IMR-90 (cell line): ENCODE measurements at regions not wholly inside any gene's neighbourhood (a gene's known extent, or its start where the extent isn't known, plus 50 kb on each side); places are given as distances from the start of the nearest gene placed in this dataset.

Source experiments
- ATAC-seq: fragments of 200-7000 bp; cut with Tn5 transposase; 2 replicates; pipeline ENCODE4 v1.9.1; 2020; ENCODE audit warnings: low read depth, mild to moderate bottlenecking, moderate library complexity
- BruUV-seq: library from RNA; stranded (reverse); fragments of 400-500 nt; replicated peaks from 2 replicates; lab custom pipeline; 2021; lab: Mats Ljungman, UMichigan
- CTCF ChIA-PET: fragments of 300-600 bp; formaldehyde crosslinking; extraction: SDS; loops from one replicate; lab custom pipeline; 2021; ENCODE audit warnings: antibody characterized with exemption; lab: Yijun Ruan, JAX
- POLR2A ChIA-PET: fragments of 300-600 bp; sonication (Branson Sonifier 250); formaldehyde crosslinking; loops from one replicate; lab custom pipeline; 2022; ENCODE audit warnings: antibody characterized with exemption; ENCODE audit not compliant: unreplicated experiment; lab: Charles Lee
- DNase-seq: peaks from one replicate; pipeline ENCODE4 v3.0.0; 2013
- H2AFZ ChIP-seq: replicated peaks from 2 replicates; pipeline ENCODE3; 2013; ENCODE audit warnings: low read length, mild to moderate bottlenecking; ENCODE audit not compliant: poor library complexity
- H2AK5ac ChIP-seq: 2 replicates; pipeline ENCODE4 v1.6.1; 2013; ENCODE audit warnings: low read depth, low read length, inconsistent platforms
- H2AK9ac ChIP-seq: replicated peaks from 2 replicates; pipeline ENCODE3; 2013; ENCODE audit warnings: mild to moderate bottlenecking, low read depth, low read length, moderate library complexity; ENCODE audit not compliant: poor library complexity
- H2BK120ac ChIP-seq: 2 replicates; pipeline ENCODE4 v1.6.1; 2013; ENCODE audit warnings: low read depth, low read length, inconsistent platforms
- H2BK15ac ChIP-seq: 3 replicates; pipeline ENCODE4 v1.6.1; 2013; ENCODE audit warnings: low read depth, low read length, inconsistent platforms
- H2BK20ac ChIP-seq: 2 replicates; pipeline ENCODE4 v1.6.1; 2013; ENCODE audit warnings: low read depth, mild to moderate bottlenecking, inconsistent platforms, low read length, moderate library complexity
- H2BK5ac ChIP-seq: 2 replicates; pipeline ENCODE4 v1.6.1; 2013; ENCODE audit warnings: mild to moderate bottlenecking, low read depth, low read length, inconsistent platforms; ENCODE audit not compliant: poor library complexity, severe bottlenecking
- H3K14ac ChIP-seq: replicated peaks from 2 replicates; pipeline ENCODE4 v1.6.1; 2013; ENCODE audit warnings: low read depth, low read length, inconsistent platforms
- H3K18ac ChIP-seq: 2 replicates; pipeline ENCODE4 v1.6.1; 2013; ENCODE audit warnings: low read depth, low read length, control low read depth
- H3K23ac ChIP-seq: 2 replicates; pipeline ENCODE4 v1.6.1; 2013; ENCODE audit warnings: low read depth, low read length, inconsistent platforms
- H3K27ac ChIP-seq: 2 replicates; pipeline ENCODE4 v1.5.1; 2013; ENCODE audit warnings: mild to moderate bottlenecking, control low read depth, low read length; ENCODE audit not compliant: insufficient read depth
- H3K27me3 ChIP-seq: 2 replicates; pipeline ENCODE4 v1.6.1; 2013; ENCODE audit warnings: low read length; ENCODE audit not compliant: control insufficient read depth, insufficient read depth
- H3K36me3 ChIP-seq: 2 replicates; pipeline ENCODE4 v1.6.1; 2013; ENCODE audit warnings: low read length, mixed read lengths; ENCODE audit not compliant: control insufficient read depth, insufficient read depth
- H3K4ac ChIP-seq: 2 replicates; pipeline ENCODE4 v1.6.1; 2013; ENCODE audit warnings: low read depth, low read length, inconsistent platforms
- H3K4me1 ChIP-seq: 2 replicates; pipeline ENCODE4 v1.6.1; 2013; ENCODE audit warnings: low read length, mixed read lengths; ENCODE audit not compliant: control insufficient read depth, insufficient read depth
- H3K4me2 ChIP-seq: 2 replicates; pipeline ENCODE4 v1.6.1; 2013; ENCODE audit warnings: low read depth, mild to moderate bottlenecking, control low read depth, low read length, moderate library complexity
- H3K4me3 ChIP-seq: 2 replicates; pipeline ENCODE4 v1.5.1; 2013; ENCODE audit warnings: low read depth, mild to moderate bottlenecking, control low read depth, low read length, moderate library complexity; ENCODE audit not compliant: insufficient read depth
- H3K56ac ChIP-seq: 2 replicates; pipeline ENCODE4 v1.6.1; 2013; ENCODE audit warnings: low read length, inconsistent platforms; ENCODE audit not compliant: insufficient read depth; ENCODE audit errors: extremely low read depth
- H3K79me1 ChIP-seq, 2 experiments: 2 replicates each; pipeline ENCODE4 v1.6.1; 2013; ENCODE audit warnings: low read length in 2 of 2, inconsistent platforms in 1 of 2, low read depth in 1 of 2
- H3K9ac ChIP-seq: 2 replicates; pipeline ENCODE4 v1.6.1; 2013; ENCODE audit warnings: low read depth, low read length, control low read depth
- H3K9me1 ChIP-seq: 2 replicates; pipeline ENCODE4 v1.6.1; 2013; ENCODE audit warnings: low read length, inconsistent platforms; ENCODE audit not compliant: insufficient read depth
- H3K9me3 ChIP-seq: 2 replicates; pipeline ENCODE4 v1.6.1; 2013; ENCODE audit warnings: low read length; ENCODE audit not compliant: control insufficient read depth, insufficient read depth
- H4K20me1 ChIP-seq: 2 replicates; pipeline ENCODE4 v1.6.1; 2013; ENCODE audit warnings: low read length, inconsistent platforms; ENCODE audit not compliant: insufficient read depth
- H4K5ac ChIP-seq: 2 replicates; pipeline ENCODE4 v1.6.1; 2013; ENCODE audit warnings: mild to moderate bottlenecking, low read depth, low read length, control low read depth
- H4K8ac ChIP-seq, 2 experiments: 2 replicates each; pipeline ENCODE4 v1.6.1; 2013; ENCODE audit warnings: low read depth in 2 of 2, low read length in 2 of 2, control low read depth in 1 of 2, inconsistent platforms in 1 of 2
- H4K91ac ChIP-seq: 2 replicates; pipeline ENCODE4 v1.6.1; 2013; ENCODE audit warnings: low read depth, low read length, inconsistent platforms; ENCODE audit not compliant: insufficient read depth
- CEBPB ChIP-seq: IDR thresholded peaks from 2 replicates; pipeline ENCODE4 v1.6.1; 2012; ENCODE audit warnings: low read depth, low read length, improper control_type of control experiment
- FOS ChIP-seq: fragments of 150-350 bp; IDR thresholded peaks from 2 replicates; pipeline ENCODE4 v1.6.1; 2016; ENCODE audit warnings: low read depth, low read length
- MXI1 ChIP-seq: IDR thresholded peaks from 2 replicates; pipeline ENCODE4 v1.6.1; 2012; ENCODE audit warnings: low read depth, mild to moderate bottlenecking, low read length, moderate library complexity, borderline replicate concordance
- POLR2A ChIP-seq: IDR thresholded peaks from 2 replicates; pipeline ENCODE4 v1.6.1; 2012; ENCODE audit warnings: mild to moderate bottlenecking, low read depth, low read length
- RAD21 ChIP-seq: IDR thresholded peaks from 2 replicates; pipeline ENCODE4 v1.6.1; 2012; ENCODE audit warnings: low read length, improper control_type of control experiment
- RCOR1 ChIP-seq: IDR thresholded peaks from 2 replicates; pipeline ENCODE4 v1.6.1; 2012; ENCODE audit warnings: mild to moderate bottlenecking, low read length, improper control_type of control experiment; ENCODE audit not compliant: insufficient replicate concordance
- SMC3 ChIP-seq: fragments of 150-350 bp; IDR thresholded peaks from 2 replicates; pipeline ENCODE4 v1.6.1; 2016; ENCODE audit warnings: low read depth, mild to moderate bottlenecking, antibody characterized with exemption, low read length, moderate library complexity
- USF2 ChIP-seq: fragments of 150-350 bp; IDR thresholded peaks from 2 replicates; pipeline ENCODE4 v1.6.1; 2017; ENCODE audit warnings: mild to moderate bottlenecking, antibody characterized with exemption, low read length, low read depth
- WGBS, 2 experiments: methylation state at CpG; one replicate each; pipeline versions ENCODE4 v1.1.5 to v1.1.7; 2013; ENCODE audit warnings: missing lambda C conversion rate in 2 of 2; ENCODE audit not compliant: insufficient read length in 1 of 2; ENCODE audit errors: extremely low coverage in 2 of 2; 5-methylcytosine and 5-hydroxymethylcytosine counted together
- dilution Hi-C: fragments of 300-500 bp; cut with HindIII; formaldehyde crosslinking; loops from one replicate; pipeline ENCODE4 v1.14.3; 2018; ENCODE audit warnings: low sequenced_read_pairs; ENCODE audit not compliant: unreplicated experiment
- in situ Hi-C: fragments of 300-500 bp; cut with MboI; formaldehyde crosslinking; loops from 3 replicates; pipeline ENCODE4 v1.14.3; 2019; ENCODE audit warnings: low sequenced_read_pairs, inconsistent platforms, mixed read lengths
- intact Hi-C: fragments of 100-400 bp; cut with micrococcal nuclease; formaldehyde crosslinking; loops from 2 replicates; pipeline ENCODE4 v1.10.0; 2022

GRCh38 chr5:74575741-74576538 lies 64.6 kb downstream of the ENC1 start:
- H3K9me3 ChIP-seq = no peaks in the 10 kb centered on the region
- dilution Hi-C loops = no loop called here
- no peak overlapping the region for H3K27ac ChIP-seq
- ChIA-PET CTCF (no interaction called here), POLR2A (interaction anchor here (0.5 kb wide), 1 partner anchor 52 kb away, joined by 4 read pairs; no protein-coding TSS in a partner anchor)
- peak overlapping the region; percentile 89 for H2BK20ac ChIP-seq
- intact Hi-C loops = no loop called here
- peak overlapping the region; percentile 0; the same call in 1 of the 2 replicates for H3K4me2 ChIP-seq
- no peak overlapping the region for H2AFZ ChIP-seq
- WGBS, 2 experiments = no CpG with 5 or more reads among the region's 15 CpGs
- BruUV-seq = no TSS peak
- peak overlapping the region; percentile 64; the same call in 1 of the 2 replicates for H4K5ac ChIP-seq
- peak; percentile 85 for DNase-seq
- no peak overlapping the region for H4K91ac ChIP-seq
- in situ Hi-C loops = no loop called here
- H2BK5ac ChIP-seq = no peak overlapping the region
- H4K20me1 ChIP-seq = no peaks in the 10 kb centered on the region
- no peak overlapping the region for H3K9ac ChIP-seq
- H3K4ac ChIP-seq = peak overlapping the region; percentile 76
- TF ChIP-seq FOS (0 out of 2 replicates have a peak, but pooled peaks have one; percentile 20), USF2 (no peak), RAD21 (no peak), CEBPB (peak; percentile 22; the same call in 1 of the 2 replicates), POLR2A (no peak), SMC3 (no peak), RCOR1 (no peak), MXI1 (no peak)
- peak overlapping the region; percentile 71; the same call in 1 of the 2 replicates for H2BK120ac ChIP-seq
- 0 out of 4 replicates have a peak overlapping the region, but pooled peaks of 1 of the 2 experiments have one; percentile 45 for H4K8ac ChIP-seq
- no peak overlapping the region for H2AK9ac ChIP-seq
- ATAC-seq = peak; percentile 82
- no peak overlapping the region for H3K23ac ChIP-seq
- peak overlapping the region; percentile 93 for H2AK5ac ChIP-seq
- H3K9me1 ChIP-seq = peaks cover 5% of the 10 kb centered on the region; the same call in 1 of the 2 replicates
- peaks cover 4% of the 10 kb centered on the region for H3K4me1 ChIP-seq
- 0 out of 2 replicates have a peak overlapping the region, but pooled peaks have one; percentile 63 for H3K14ac ChIP-seq
- H3K56ac ChIP-seq = no peak overlapping the region
- H3K18ac ChIP-seq = peak overlapping the region; percentile 70; the same call in 1 of the 2 replicates
- H3K4me3 ChIP-seq = no peak overlapping the region
- 0 out of 3 replicates have a peak overlapping the region, but pooled peaks have one; percentile 53 for H2BK15ac ChIP-seq
- no peaks in the 10 kb centered on the region for H3K27me3 ChIP-seq
- H3K36me3 ChIP-seq = no peaks in the 10 kb centered on the region
- no peaks in the 10 kb centered on the region for H3K79me1 ChIP-seq
